Uterus (tissue), 2 donors: ENCODE measurements at regions not wholly inside any gene's neighbourhood (a gene's known extent, or its start where the extent isn't known, plus 50 kb on each side); places are given as distances from the start of the nearest gene placed in this dataset.

Experiments
- POLR2A ChIP-seq, 2 donors: fragments of 450-650 bp; IDR thresholded peaks; one replicate each; pipeline ENCODE4 v1.6.1; 2016; ENCODE audit warnings: antibody characterized with exemption in 2 of 2, mild to moderate bottlenecking in 1 of 2, moderate library complexity in 1 of 2
- TF ChIP-seq, protein P1 (sequence below), 4 experiments: fragments of 200-600 bp in 2 of 4; fragments of 450-650 bp in 2 of 4; sonication (generic) in 2 of 4; IDR thresholded peaks; one replicate each; pipeline ENCODE4 v1.5.1; 2016 to 2019; ENCODE audit warnings: antibody characterized with exemption in 4 of 4, mild to moderate bottlenecking in 2 of 4, moderate library complexity in 1 of 4

DNA sequence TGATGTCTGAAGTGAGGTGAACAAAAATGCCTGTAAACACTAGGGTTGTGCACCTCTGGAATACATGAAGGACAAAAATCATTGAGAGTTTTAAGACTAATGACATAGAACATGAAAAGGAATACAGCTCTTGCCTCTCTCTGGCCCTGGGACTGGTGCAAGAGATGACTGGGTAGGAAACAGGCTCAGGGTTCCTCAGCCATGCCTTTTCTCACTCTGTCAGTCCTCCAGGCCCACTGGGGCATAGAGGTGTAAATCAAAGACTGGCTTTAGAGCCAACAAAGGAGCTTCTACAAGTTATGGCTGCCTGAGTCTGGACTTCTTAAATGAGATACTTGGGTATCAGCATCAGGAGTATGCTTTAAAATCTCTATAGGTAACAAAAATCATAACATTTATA is 554.7 kb upstream of the KCNMB2 start:
- TF ChIP-seq, protein P1, sequence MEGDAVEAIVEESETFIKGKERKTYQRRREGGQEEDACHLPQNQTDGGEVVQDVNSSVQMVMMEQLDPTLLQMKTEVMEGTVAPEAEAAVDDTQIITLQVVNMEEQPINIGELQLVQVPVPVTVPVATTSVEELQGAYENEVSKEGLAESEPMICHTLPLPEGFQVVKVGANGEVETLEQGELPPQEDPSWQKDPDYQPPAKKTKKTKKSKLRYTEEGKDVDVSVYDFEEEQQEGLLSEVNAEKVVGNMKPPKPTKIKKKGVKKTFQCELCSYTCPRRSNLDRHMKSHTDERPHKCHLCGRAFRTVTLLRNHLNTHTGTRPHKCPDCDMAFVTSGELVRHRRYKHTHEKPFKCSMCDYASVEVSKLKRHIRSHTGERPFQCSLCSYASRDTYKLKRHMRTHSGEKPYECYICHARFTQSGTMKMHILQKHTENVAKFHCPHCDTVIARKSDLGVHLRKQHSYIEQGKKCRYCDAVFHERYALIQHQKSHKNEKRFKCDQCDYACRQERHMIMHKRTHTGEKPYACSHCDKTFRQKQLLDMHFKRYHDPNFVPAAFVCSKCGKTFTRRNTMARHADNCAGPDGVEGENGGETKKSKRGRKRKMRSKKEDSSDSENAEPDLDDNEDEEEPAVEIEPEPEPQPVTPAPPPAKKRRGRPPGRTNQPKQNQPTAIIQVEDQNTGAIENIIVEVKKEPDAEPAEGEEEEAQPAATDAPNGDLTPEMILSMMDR (IDR thresholded peaks at IDR 0.05): no peak
- TF ChIP-seq POLR2A (IDR thresholded peaks at IDR 0.05): no peak
